Lower lobe of right lung (tissue), 2 donors: ENCODE measurements at regions not wholly inside any gene's neighbourhood (a gene's known extent, or its start where the extent isn't known, plus 50 kb on each side); places are given as distances from the start of the nearest gene placed in this dataset.

ENCODE experiments used
- ATAC-seq, 2 donors: fragments of 200-7000 bp; cut with Tn5 transposase; one replicate each; pipeline ENCODE4 v1.9.1; 2020 to 2022; ENCODE audit warnings: mild to moderate bottlenecking in 2 of 2, moderate library complexity in 2 of 2
- DNase-seq: peaks from one replicate; pipeline ENCODE4 v3.0.0-alpha.2; 2020
- H3K27ac ChIP-seq: fragments of 200-600 bp; one replicate; pipeline ENCODE4 v1.8.0; 2022
- H3K27me3 ChIP-seq: fragments of 200-600 bp; one replicate; pipeline ENCODE4 v1.8.0; 2022; ENCODE audit warnings: low read depth
- H3K36me3 ChIP-seq: fragments of 200-600 bp; one replicate; pipeline ENCODE4 v1.8.0; 2022; ENCODE audit warnings: mild to moderate bottlenecking
- H3K4me1 ChIP-seq: fragments of 200-600 bp; one replicate; pipeline ENCODE4 v1.8.0; 2022
- H3K4me3 ChIP-seq: fragments of 200-600 bp; one replicate; pipeline ENCODE4 v1.8.0; 2022; ENCODE audit warnings: mild to moderate bottlenecking
- H3K9me3 ChIP-seq: fragments of 200-600 bp; one replicate; pipeline ENCODE4 v1.8.0; 2022
- intact Hi-C: fragments of 100-400 bp; cut with DNase I; formaldehyde crosslinking; loops from one replicate; pipeline ENCODE4 v1.11.0; 2022
- TF ChIP-seq, protein P1 (sequence below): fragments of 200-600 bp; IDR thresholded peaks from one replicate; pipeline ENCODE4 v1.8.0; 2022; ENCODE audit warnings: antibody characterized with exemption, mild to moderate bottlenecking
- donor health status: DM: no; HTN: yes; CAD: no; lungs with severe emphysema.

- intact Hi-C loops: no loop called here
- DNase-seq: no peak
- H3K4me3 ChIP-seq: no peak overlapping the region
- no peak overlapping the region for H3K27ac ChIP-seq
- TF ChIP-seq, protein P1, sequence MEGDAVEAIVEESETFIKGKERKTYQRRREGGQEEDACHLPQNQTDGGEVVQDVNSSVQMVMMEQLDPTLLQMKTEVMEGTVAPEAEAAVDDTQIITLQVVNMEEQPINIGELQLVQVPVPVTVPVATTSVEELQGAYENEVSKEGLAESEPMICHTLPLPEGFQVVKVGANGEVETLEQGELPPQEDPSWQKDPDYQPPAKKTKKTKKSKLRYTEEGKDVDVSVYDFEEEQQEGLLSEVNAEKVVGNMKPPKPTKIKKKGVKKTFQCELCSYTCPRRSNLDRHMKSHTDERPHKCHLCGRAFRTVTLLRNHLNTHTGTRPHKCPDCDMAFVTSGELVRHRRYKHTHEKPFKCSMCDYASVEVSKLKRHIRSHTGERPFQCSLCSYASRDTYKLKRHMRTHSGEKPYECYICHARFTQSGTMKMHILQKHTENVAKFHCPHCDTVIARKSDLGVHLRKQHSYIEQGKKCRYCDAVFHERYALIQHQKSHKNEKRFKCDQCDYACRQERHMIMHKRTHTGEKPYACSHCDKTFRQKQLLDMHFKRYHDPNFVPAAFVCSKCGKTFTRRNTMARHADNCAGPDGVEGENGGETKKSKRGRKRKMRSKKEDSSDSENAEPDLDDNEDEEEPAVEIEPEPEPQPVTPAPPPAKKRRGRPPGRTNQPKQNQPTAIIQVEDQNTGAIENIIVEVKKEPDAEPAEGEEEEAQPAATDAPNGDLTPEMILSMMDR: no peak
- no peaks in the 10 kb centered on the region for H3K36me3 ChIP-seq
- no peaks in the 10 kb centered on the region for H3K4me1 ChIP-seq
- no peaks in the 10 kb centered on the region for H3K9me3 ChIP-seq
- no peak for ATAC-seq
- no peaks in the 10 kb centered on the region for H3K27me3 ChIP-seq
Observed at GRCh38 chr15:29600262-29600661, 222.0 kb downstream of the TJP1 start.

- TF ChIP-seq, protein P1: no peak
- no peaks in the 10 kb centered on the region for H3K4me1 ChIP-seq
- intact Hi-C loops: no loop called here
- no peaks in the 10 kb centered on the region for H3K27me3 ChIP-seq
- ATAC-seq (no peak), DNase-seq (no peak)
- H3K4me3 ChIP-seq: no peak overlapping the region
- H3K9me3 ChIP-seq: no peaks in the 10 kb centered on the region
- H3K27ac ChIP-seq: no peak overlapping the region
- no peaks in the 10 kb centered on the region for H3K36me3 ChIP-seq
Observed at GRCh38 chr15:29596266-29596665, 226.0 kb downstream of the TJP1 start.

GRCh38 chr15:29593629-29594028, 228.6 kb downstream of the TJP1 start:
- intact Hi-C loops: no loop called here
- no peaks in the 10 kb centered on the region for H3K27me3 ChIP-seq
- H3K4me3 ChIP-seq: no peak overlapping the region
- no peak overlapping the region for H3K27ac ChIP-seq
- H3K4me1 ChIP-seq: no peaks in the 10 kb centered on the region
- ATAC-seq (no peak), DNase-seq (no peak)
- H3K9me3 ChIP-seq: no peaks in the 10 kb centered on the region
- H3K36me3 ChIP-seq: no peaks in the 10 kb centered on the region
- TF ChIP-seq, protein P1: no peak

GRCh38 chr15:29593111-29593510, 229.2 kb downstream of the TJP1 start:
- no peaks in the 10 kb centered on the region for H3K27me3 ChIP-seq
- H3K9me3 ChIP-seq: no peaks in the 10 kb centered on the region
- no peak overlapping the region for H3K27ac ChIP-seq
- H3K36me3 ChIP-seq: no peaks in the 10 kb centered on the region
- ATAC-seq (no peak), DNase-seq (no peak)
- intact Hi-C loops: no loop called here
- H3K4me1 ChIP-seq: no peaks in the 10 kb centered on the region
- TF ChIP-seq, protein P1: no peak
- H3K4me3 ChIP-seq: no peak overlapping the region

DNA sequence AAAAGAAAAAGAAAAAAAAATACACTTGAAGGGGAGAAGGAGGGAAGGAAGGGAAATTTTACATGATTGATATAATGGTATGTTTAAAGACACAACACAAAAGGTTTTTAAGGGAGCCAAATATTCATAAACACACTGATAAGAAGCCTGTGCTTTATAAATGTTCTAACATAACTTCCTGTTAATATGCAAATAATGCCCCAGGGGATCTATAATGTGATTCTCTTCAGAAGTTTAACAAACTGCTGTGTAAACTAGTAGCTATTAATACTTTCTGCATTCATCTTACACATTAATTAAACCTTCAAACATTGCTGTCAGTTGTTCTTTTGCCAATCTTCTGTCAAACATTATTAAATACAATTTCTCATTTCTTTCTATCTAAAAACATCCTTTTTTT, 231.6 kb downstream of the TJP1 start:
- no peaks in the 10 kb centered on the region for H3K36me3 ChIP-seq
- TF ChIP-seq, protein P1: no peak
- no peaks in the 10 kb centered on the region for H3K27me3 ChIP-seq
- no peak overlapping the region for H3K27ac ChIP-seq
- no peaks in the 10 kb centered on the region for H3K9me3 ChIP-seq
- ATAC-seq (no peak), DNase-seq (no peak)
- intact Hi-C loops: no loop called here
- H3K4me1 ChIP-seq: no peaks in the 10 kb centered on the region
- no peak overlapping the region for H3K4me3 ChIP-seq

- Histone ChIP-seq H3K9me3 (no peaks in the 10 kb centered on the region), H3K4me1 (no peaks in the 10 kb centered on the region), H3K36me3 (no peaks in the 10 kb centered on the region), H3K27me3 (no peaks in the 10 kb centered on the region), H3K4me3 (no peak overlapping the region), H3K27ac (no peak overlapping the region)
- TF ChIP-seq, protein P1: no peak
- ATAC-seq (no peak), DNase-seq (no peak)
- intact Hi-C loops: no loop called here
Observed at GRCh38 chr15:29589975-29590374, 232.3 kb downstream of the TJP1 start.
